ENCODE measurements at regions not wholly inside any gene's neighbourhood (a gene's known extent, or its start where the extent isn't known, plus 50 kb on each side); places are given as distances from the start of the nearest gene placed in this dataset.
"Not testable (repeated sequence)": the region's sequence is repeated elsewhere in the genome, so short reads cannot be mapped to it uniquely, and the experiment has no call there.

DNA sequence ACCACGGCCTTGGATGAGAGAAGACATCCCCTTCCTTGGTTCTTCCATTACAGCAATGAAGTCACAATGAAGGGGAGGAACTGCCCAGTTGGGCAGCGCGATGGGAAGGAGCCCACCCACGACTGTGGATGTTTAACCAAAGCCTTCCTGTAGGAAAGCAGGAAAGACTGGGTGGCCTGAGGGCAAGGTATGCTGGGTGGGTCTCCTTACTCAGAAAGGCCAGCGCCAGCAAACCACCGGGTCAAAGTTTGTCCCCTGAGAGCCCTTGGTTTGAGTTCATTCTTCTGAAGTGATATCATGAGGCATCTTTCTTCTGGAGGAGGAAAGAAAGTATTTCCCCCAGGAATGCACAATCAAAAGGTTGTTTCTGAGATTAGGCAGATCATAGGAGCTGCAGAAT, 105.2 kb downstream of the C16orf95 start:
- no peak for DNase-seq (ENCODE audit: low spot score)

DNA sequence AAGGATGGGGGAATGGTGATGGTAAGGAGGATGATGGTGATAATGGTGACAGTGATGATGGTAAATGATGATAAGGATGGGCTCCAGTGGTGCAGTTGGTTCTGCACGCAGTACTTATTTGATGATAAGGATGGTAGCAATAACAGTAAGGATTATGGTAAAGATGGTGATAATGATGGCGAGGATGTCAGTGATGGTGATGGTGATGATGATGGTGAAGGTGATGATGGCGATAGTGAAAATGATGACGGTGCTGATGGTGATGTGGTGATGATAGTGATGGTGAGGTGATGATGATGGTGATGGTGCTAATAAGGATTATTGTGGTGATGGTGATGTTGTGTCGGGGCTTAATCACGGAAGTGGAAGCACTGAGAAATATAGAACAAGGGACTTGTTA, 103.7 kb downstream of the C16orf95 start:
- DNase-seq (ENCODE audit: low spot score), result no peak

DNA sequence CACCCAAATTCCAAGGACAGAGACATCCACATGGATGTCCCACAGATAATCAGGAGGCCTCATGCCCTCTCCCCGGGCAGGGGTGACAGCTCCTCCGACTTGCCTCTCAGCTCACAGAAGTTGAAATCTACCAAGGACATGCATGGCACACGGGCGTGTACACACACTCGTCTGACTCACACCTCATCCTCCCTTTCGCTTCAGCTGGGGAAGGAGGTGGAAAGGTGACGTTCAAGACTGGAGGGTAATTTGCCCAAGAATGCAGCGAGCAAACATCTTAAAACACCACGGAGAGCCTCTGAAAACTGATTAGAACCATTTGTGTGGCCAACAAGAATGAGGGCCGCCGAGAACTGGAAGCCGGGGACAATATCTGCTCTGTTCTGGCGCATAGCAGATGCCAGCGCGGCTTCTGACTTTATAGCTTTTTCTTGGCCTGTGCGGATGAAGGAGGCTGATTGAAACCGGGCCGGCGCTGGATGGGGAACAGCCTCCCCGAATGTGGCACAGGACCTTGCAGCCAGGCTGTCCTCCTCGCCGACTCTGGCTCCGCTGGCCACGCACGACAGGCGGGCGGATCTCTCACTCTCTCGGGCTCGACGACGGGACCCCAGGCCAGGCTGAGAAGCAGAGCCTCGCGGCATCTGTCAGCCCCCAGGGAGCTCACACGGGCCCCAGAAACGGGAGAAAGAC, 100.9 kb downstream of the C16orf95 start:
- no peak for DNase-seq (ENCODE audit: low spot score)

DNA sequence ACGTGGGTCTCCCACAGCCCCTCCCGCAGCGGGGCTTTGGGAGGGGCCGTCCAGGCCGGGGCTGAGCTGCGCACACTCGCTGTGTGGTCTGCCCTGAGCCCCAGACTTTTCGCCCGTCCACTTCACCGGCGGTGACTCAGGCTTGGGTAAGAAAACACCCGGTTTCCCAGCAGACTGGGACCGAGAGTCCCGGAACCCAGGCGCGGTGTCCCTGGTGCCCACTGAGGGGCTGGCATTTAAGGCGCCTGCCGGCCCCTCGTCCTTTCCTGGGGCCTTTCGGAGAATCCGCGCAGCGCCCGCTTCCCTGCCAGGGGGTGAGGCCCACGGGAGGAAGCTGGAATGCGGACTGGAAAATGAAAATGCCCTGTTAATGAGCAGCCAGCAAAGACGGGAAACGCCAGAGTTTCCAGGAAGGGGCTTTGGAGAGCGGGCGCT, 100.3 kb downstream of the C16orf95 start:
- DNase-seq (ENCODE audit: low spot score), result no peak

DNA sequence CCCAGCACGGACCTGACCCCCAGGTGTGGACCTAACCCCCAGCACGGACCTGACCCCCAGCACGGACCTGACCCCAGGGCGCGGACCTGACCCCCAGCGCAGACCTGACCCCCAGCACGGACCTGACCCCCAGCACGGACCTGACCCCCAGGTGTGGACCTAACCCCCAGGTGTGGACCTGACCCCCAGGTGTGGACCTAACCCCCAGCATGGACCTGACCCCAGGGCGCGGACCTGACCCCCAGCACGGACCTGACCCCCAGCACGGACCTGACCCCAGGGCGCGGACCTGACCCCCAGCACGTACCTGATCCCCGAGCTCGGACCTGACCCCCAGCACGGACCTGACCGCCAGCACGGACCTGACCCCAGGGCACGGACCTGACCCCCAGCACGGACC, 99.4 kb downstream of the C16orf95 start:
- not testable (repeated sequence) for DNase-seq (ENCODE audit: low spot score)

DNA sequence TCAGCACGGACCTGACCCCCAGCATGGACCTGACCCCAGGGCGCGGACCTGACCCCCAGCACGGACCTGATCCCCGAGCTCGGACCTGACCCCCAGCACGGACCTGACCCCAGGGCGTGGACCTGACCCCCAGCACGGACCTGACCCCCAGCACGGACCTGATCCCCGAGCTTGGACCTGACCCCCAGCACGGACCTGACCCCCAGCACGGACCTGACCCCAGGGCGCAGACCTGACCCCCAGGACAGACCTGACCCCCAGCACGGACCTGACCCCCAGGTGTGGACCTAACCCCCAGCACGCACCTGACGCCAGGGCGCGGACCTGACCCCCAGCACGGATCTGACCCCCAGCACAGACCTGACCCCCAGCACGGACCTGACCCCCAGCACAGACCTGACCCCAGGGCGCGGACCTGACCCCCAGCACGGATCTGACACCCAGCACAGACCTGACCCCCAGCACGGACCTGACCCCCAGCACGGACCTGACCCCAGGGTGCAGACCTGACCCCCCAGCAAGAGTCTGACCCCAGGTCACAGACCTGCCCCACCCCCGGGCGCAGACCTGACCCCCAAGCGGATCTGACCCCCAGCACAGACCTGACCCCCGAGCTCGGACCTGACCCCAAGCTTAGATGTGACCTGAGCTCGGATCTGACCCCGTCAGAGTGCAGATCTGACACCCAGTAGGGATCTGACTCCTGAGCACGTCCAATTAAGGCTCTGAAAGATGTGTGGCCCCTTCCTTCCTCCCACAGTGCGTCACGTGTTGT, 98.7 kb downstream of the C16orf95 start:
- no peak for DNase-seq (ENCODE audit: low spot score)

DNA sequence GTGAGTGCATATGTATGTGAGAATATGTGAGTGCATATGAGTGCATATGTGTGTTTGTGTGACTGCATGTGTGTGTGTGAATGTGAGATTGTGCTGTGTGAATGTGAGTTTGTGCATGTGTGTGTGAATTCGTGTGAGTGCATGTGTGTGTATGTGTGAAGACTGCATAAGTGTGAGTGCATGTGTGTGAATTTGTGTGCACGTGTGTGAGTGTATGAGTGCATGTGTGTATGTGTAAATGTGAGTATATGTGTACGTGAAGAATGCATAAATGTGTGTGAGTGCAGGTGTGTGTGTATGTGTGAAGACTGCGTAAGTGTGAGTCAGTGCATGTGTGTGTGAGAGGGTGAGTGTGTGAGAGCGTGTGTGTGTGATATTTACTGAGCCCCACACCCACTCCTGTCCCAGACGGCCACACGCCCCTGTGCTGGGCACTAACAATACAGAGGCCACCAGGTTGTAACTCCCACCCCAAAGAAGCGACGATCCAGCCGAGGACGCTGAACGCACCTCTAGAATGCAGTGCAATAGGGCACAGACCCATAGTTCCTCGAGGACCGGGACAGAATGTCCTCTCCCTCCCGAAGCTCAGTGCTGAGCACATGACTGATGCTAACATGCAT, 97.8 kb downstream of the C16orf95 start:
- DNase-seq (ENCODE audit: low spot score), result no peak

DNA sequence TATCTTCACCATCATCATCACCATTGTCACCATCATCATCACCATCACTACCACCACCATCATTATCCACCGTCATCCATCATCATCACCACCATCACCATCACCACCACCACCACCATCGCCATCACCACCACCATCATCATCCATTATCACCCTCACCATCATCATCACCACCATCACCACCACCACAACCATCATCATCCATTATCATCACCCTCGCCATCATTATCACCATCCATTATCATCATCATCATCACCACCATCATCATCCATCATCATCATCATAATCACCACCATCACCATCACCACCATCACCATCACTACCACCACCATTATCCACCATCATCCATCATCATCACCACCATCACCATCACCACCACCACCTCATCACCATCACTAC, 95.6 kb downstream of the C16orf95 start:
- DNase-seq (ENCODE audit: low spot score), result no peak

DNA sequence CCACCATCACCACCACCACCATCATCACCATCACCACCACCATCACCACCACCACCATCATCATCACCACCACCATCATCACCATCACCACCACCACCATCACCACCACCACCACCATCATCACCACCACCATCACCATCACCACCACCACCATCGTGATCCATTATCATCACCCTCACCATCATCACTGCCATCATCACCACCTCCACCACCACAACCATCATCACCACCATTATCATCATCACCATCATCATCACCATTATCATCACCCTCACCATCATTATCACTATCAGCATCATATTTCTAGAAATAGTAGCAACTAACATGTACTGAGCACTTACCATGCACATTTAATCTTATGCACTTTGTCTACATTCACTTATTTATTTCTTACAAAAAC, 94.9 kb downstream of the C16orf95 start:
- no peak for DNase-seq (ENCODE audit: low spot score)

DNA sequence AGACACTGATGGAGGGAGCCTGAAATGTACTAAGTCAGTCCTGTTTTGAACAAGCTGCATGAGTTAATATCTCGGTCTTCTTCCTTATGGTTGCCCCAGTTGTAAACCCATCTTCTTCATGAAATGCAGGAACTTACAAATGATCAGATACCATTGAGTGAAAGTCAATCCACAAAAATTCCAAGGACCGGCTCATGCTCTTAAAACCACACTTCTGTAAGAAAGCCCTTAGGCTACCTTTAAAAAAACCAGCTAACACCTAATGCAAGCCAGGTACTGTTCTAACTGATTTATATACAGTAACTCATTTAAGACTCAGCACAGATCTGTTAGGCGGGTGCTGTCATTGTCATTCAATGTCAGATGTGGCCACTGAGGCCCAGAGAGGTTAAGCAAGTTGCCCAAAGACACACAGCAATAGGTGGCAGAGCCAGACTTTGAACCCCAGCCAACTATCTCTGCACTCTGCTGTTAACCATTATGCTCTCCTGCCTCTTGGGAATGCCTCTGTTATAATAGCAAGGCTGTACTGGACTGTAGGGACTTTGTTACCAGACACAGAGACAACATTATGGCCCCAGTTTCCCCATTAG, 93.4 kb downstream of the C16orf95 start:
- DNase-seq (ENCODE audit: low spot score), result no peak

DNA sequence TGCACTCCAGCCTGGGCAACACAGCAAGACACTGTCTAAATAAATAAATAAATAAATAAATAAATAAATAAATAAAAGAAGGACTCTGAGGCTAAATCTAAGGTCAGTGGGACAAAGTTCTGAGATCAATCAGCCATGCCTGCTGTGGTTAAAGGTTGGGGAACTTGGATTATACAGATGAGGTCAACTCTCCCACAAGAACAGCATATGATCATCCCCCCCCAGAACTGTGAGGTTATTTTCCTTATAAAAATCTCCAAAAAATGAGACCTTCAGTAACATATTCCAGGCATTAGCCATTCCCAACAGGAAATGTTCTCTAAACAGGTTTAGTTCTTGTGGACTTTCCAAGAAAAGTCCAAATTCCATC, 90.3 kb downstream of the C16orf95 start:
- no peak for DNase-seq (ENCODE audit: low spot score)

DNA sequence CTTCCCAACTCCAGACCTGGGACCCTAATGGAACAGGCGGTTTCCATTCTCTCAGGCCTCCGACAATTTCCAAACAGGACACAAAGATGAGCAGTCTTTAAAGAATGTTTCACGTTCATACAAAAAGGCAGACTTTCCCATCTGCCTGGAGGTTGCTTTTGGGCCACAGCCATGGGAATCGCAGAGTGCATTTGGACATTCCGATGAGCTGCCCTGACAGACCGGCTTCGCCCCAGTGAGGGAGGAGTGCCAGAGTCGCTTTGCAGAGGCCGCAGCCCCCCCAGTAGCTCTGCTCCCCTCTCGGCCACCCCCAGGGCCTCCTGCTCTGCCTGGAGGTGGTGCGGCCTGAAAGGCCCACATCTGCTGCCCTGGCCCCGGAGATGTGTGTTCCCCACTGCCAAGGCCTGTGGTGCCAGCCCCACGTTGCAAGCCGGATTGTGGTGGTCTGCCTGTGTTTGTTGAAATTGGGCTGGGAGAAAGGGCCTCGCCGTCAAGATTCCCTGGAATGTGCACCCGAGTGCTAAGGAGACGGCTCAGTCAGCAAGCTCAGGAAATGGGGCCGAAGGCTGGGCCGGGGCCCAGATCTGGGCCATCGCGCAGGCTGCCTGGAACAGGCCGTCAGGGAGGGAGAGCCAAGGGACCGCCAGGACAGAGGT, 89.8 kb downstream of the C16orf95 start:
- DNase-seq (ENCODE audit: low spot score), result no peak

DNA sequence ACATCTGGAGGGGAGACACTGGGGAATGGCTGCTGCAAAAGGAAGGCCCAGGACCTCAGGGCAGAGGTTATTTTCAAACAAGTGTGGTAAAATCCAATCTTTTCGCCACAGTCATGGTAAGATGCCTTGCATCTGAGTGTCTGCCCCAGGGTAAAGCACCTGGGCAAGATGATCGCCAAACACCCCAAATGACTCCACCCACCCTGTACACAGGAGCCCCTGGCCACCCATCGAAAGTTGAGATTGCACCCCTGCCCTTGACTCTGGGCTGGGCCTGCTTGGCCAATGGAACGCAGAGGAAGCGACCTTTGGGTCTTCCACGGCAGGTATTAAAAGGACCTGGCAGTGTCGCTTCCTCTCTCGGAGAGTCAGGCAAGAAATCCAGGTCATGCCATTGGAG, 88.8 kb downstream of the C16orf95 start:
- DNase-seq (ENCODE audit: low spot score), result no peak

DNA sequence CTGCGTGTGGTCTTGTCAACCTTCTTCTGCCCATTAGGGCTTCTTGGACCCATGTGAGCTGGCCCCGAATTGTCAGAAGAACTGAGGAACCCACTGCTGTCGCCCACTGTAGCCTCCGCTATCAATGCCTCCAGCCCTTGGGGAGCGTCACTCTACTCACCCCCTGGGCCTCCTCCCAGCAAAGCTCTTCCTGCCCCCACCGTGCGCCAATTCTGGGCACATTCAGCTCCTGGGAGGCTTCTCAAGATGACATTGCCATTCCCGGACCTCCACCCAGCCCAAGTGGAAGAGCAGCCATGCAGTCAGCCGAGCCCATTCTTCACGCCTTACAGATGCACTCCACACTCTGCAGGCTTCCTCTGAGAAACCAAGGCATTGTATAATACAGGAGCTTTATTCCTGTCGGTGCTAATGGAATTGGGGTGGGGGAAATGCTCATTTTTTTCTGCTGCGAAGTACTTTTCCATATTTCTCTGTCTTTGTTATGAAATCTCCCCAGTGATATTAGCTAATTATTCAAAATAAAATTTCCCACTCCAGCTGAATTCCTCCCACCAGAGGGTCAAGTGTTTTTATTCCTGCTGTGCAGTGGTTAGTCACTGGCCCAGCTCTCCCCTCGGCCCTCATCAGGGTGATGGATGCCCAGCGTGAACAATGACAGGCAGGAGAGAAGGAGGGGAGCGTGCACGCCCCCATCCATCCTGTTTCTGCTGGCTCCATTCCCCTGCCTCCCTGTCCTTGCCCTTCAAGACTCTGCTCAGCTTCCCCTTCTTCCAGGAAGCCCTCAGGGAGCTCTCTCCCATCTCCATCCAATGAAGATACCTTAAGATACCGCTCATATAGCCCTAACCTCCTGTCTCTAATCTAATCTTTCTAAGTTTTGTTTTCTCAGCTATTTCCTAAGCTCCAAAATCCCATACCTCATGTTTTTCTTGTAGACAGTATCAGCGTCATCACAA, 87.7 kb downstream of the C16orf95 start:
- no peak for DNase-seq (ENCODE audit: low spot score)

DNA sequence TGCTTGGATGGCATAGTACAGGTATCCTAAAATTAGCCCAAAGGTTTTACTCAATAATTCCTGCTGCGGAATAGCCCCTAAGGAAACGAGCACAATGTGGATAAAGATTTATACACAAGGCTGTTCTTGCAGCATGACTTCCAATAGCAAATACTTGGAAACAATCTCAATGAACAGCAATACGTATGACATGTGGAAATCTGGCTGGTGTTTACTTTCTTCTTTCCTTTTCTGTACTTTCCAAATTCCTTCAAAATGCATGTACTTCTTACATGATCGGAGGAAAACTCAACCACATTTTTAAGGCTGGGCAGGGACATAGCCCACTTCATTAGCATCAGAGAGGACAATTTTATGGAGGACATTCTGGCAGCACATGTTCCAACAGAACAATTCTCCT, 86.6 kb downstream of the C16orf95 start:
- no peak for DNase-seq (ENCODE audit: low spot score)

DNA sequence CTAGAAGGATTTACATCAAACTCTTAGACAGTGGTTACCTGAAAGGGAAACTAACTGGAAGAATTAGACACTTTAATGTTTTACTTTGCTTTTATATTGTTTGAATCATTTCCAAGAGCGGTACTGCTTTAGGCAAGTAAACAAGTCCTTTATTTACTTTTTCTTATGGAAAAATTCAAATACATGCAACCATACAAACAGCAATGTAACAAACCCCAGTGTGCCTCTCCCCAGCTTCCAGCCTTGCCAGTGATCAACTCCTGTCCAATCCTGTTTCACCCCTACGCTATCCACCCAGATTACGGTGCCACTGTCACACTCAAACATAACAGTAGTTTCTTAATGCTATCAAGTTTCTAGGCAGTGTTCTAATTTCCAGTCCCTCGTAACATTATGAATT, 85.9 kb downstream of the C16orf95 start:
- no peak for DNase-seq (ENCODE audit: low spot score)

DNA sequence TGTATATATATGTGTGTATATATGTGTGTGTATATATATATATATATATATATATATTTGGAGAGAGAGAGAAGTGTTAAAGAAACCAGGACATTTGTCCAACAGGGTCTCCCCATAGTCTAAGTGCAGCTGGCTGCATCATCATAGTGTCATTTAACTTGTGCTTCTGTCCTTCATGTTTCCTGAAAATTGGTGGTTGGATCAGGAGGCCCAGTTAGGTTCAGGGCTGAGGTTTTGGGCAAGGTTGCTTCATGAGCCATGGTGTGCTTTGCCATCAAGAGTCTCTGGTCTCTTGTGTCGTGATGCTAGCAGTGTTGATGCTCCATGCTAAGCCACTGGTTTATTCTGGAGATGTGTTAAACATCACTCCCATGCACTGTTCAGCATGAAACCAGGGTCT, 85.3 kb downstream of the C16orf95 start:
- DNase-seq (ENCODE audit: low spot score), result no peak

DNA sequence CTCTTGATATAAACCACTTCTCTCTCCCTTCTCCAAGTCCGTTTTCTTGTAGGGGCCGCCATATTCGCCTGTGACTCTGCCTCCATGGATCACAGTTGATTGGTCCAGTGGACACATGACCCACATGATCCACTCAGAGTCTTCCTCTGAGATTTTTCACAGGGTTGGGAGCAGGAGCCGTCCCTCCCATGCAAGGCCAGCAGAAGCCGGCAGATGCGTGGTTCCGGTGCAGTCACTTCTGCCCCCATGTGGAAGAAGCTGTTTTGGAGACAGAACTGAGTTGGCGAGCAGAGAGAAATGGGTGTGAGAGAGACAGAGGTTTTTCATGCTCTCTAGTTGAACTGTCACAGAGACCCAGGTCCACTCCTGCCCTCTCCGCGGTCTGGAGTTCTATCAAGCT, 83.3 kb downstream of the C16orf95 start:
- DNase-seq (ENCODE audit: low spot score), result no peak

DNA sequence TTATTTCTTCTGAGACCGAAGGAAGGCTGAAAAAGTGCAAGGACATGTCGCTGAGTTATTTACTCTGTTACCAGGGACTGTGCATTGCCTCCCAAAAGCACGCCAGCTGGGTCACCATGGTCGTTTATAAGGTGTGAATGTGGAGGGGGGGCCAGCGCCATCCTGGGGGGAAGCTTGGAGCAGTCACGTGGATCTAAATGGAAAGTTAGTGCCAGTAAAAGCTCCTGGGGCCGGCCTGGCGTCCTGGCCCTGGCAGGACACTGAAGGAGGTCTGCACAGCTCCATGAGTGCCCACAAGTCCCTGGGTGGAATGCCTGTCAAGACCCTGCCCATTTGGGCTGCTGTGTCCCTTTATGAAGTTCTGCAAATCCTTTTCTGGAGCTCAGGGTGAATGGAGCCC, 82.6 kb downstream of the C16orf95 start:
- no peak for DNase-seq (ENCODE audit: low spot score)

DNA sequence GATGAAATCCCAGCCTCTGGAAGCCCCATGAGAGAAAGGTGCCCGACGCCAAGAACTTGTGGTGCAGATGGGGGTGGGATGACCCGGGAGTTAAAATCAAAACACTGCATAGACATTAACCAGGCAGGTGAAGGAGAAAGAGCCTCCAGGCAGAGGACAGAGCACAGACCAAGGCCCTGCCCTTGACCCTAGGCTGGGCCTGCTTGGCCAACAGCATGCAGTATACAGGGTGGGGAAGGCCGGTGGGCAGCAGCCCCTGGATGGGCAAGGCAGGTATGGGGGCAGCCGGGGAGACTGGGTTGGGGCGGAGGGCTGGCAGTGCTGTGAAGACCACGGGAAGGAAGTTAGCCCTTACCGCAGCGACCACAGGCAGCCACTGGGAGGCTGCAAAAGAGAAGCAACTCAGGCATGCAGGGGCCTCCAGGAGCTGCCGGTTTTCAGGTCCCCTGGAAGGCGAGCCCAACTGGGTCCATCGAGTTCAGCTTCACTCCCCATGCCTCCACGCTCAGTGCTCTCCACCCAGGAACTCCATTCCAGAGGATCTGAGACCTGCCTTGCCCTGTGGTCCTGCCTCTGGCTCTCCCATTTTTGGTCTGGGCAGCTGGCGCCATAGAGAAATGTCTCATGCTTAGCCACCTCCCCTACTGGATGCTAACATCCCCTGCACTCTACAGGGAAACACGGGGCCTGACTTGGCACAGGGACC, 81.2 kb downstream of the C16orf95 start:
- no peak for DNase-seq (ENCODE audit: low spot score)
